Tibial artery (tissue), 4 donors: ENCODE measurements at regions not wholly inside any gene's neighbourhood (a gene's known extent, or its start where the extent isn't known, plus 50 kb on each side); places are given as distances from the start of the nearest gene placed in this dataset.
"Not testable (repeated sequence)": the region's sequence is repeated elsewhere in the genome, so short reads cannot be mapped to it uniquely, and the experiment has no call there.

Experiments
- DNase-seq, 2 donors: peaks; one replicate each; pipeline ENCODE4 v3.0.0-alpha.2; 2019
- H3K27ac ChIP-seq, 2 donors: fragments of 200-600 bp; sonication (generic) in 1 of 2; 1 replicate in 1 of 2; 2 replicates in 1 of 2; pipeline ENCODE4 v1.5.1; 2018 to 2019; ENCODE audit warnings: mild to moderate bottlenecking in 1 of 2
- H3K27me3 ChIP-seq, 2 donors: fragments of 200-600 bp; sonication (generic) in 1 of 2; one replicate each; pipeline versions ENCODE4 v1.5.1 to v1.6.0; 2016 to 2019
- H3K36me3 ChIP-seq, 3 donors: fragments of 200-600 bp; sonication (generic) in 2 of 3; one replicate each; pipeline ENCODE4 v1.5.1; 2016 to 2019; ENCODE audit warnings: mild to moderate bottlenecking in 2 of 3
- H3K4me1 ChIP-seq, 4 donors: fragments of 200-600 bp; sonication (generic) in 2 of 4; 1 replicate in 3 of 4; 2 replicates in 1 of 4; pipeline ENCODE4 v1.5.1; 2016 to 2019
- H3K4me3 ChIP-seq, 2 donors: fragments of 200-600 bp; sonication (generic) in 1 of 2; 1 replicate in 1 of 2; 2 replicates in 1 of 2; pipeline ENCODE4 v1.5.1; 2018 to 2019; ENCODE audit warnings: mild to moderate bottlenecking in 2 of 2
- H3K9me3 ChIP-seq, 3 donors: fragments of 200-600 bp; sonication (generic) in 1 of 3; one replicate each; pipeline ENCODE4 v1.5.1; 2016 to 2019
- intact Hi-C: fragments of 100-400 bp; cut with DNase I; formaldehyde crosslinking; loops from one replicate; pipeline ENCODE4 v1.15.0; 2023; ENCODE audit warnings: low total_unique reads
- TF ChIP-seq, protein P1 (sequence below), 2 experiments: fragments of 200-600 bp in 1 of 2; fragments of 450-650 bp in 1 of 2; IDR thresholded peaks; one replicate each; pipeline ENCODE4 v1.5.1; 2017 to 2019; ENCODE audit warnings: antibody characterized with exemption in 2 of 2, mild to moderate bottlenecking in 1 of 2, moderate library complexity in 1 of 2

DNA sequence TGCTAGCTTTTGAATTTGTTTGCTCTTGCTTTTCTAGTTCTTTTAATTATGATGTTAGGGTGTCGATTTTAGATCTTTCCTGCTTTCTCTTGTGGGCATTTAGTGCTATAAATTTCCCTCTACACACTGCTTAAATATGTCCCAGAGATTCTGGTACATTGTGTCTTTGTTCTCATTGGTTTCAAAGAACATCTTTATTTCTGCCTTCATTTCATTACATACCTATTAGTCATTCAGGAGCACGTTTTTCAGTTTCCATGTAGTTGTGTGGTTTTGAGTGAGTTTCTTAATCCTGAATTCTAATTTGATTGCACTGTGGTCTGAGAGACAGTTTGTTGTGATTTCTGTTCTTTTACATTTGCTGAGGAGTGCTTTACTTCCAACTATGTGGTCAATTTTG lies 51.2 kb upstream of the MB21D2 start:
- H3K4me1 ChIP-seq, H3K27ac ChIP-seq, intact Hi-C loops, H3K9me3 ChIP-seq, H3K36me3 ChIP-seq, H3K27me3 ChIP-seq, DNase-seq, H3K4me3 ChIP-seq: not testable (repeated sequence)

DNA sequence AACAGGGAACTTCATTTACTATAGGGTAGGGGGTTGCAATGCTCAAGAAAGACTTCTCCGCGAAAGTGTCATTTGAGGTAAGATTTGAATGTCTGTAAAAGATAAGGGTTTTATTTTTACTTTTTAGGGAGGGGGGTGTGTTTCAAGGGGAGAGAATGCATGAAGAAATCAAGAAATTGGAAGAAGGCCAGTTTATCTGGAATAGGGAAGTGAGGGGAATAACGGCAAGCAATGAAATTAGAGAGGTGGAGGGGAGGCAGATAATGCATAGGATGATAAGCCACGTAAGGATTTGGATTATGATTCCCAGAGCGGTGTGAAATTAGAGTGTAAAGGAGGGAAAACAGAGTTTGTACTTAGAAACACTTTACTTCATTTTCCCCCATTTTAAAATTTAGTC lies 63.0 kb upstream of the MB21D2 start:
- TF ChIP-seq, protein P1, sequence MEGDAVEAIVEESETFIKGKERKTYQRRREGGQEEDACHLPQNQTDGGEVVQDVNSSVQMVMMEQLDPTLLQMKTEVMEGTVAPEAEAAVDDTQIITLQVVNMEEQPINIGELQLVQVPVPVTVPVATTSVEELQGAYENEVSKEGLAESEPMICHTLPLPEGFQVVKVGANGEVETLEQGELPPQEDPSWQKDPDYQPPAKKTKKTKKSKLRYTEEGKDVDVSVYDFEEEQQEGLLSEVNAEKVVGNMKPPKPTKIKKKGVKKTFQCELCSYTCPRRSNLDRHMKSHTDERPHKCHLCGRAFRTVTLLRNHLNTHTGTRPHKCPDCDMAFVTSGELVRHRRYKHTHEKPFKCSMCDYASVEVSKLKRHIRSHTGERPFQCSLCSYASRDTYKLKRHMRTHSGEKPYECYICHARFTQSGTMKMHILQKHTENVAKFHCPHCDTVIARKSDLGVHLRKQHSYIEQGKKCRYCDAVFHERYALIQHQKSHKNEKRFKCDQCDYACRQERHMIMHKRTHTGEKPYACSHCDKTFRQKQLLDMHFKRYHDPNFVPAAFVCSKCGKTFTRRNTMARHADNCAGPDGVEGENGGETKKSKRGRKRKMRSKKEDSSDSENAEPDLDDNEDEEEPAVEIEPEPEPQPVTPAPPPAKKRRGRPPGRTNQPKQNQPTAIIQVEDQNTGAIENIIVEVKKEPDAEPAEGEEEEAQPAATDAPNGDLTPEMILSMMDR (IDR thresholded peaks at IDR 0.05): no peak
- intact Hi-C loops: no loop called here

DNA sequence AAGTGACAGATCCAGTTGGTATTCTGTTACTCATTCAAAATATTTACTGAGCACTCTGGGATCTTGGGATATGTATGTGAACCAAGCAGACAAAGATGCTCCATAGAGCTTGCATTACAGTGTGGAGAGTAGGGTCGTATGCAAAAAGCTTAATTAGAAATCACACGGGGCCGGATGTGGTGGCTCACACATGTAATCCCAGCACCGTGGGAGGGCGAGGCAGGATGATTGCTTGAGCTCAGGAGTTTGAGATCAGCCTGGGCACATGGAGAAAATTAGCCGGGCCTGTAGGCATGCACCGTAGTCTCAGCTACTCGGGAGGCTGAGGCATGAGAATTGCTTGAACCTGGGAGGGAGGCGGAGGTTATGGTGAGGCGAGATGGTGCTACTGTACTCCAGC lies 68.7 kb upstream of the MB21D2 start:
- intact Hi-C loops: no loop called here
- H3K27ac ChIP-seq: no peak overlapping the region
- H3K9me3 ChIP-seq: no peaks in the 10 kb centered on the region
- H3K36me3 ChIP-seq: no peaks in the 10 kb centered on the region
- H3K27me3 ChIP-seq: no peaks in the 10 kb centered on the region
- no peaks in the 10 kb centered on the region for H3K4me1 ChIP-seq
- no peak overlapping the region for H3K4me3 ChIP-seq
- no peak for DNase-seq
- TF ChIP-seq, protein P1 (IDR thresholded peaks at IDR 0.05): no peak

More for the DNA sequence above, 63.0 kb upstream of the MB21D2 start:
- Histone ChIP-seq H3K9me3 (peaks cover 0 to 13% (median 0%) of the 10 kb centered on the region in 3 donors), H3K4me1 (no peaks in the 10 kb centered on the region), H3K27ac (no peak overlapping the region), H3K27me3 (no peaks in the 10 kb centered on the region), H3K36me3 (no peaks in the 10 kb centered on the region), H3K4me3 (no peak overlapping the region)
- DNase-seq: no peak

DNA sequence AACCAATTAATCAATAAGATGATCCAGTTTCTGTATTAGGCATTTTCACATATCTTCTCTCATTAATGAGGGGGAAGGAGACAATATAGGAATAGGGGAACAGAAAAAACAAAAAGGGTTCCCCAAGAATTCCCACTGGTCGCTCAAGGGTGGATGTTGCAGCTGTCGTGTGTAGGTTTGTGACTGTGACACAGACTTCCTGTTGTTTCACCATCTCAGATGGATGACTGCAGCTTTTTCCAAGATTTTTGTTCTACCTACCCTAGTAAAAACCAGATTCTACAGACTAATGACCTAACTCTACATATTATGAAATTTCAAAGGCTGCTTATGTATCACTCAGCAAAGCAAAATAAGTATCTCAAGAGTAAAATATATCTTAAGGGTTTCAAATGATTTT lies 73.7 kb upstream of the MB21D2 start:
- no peaks in the 10 kb centered on the region for H3K27me3 ChIP-seq
- H3K36me3 ChIP-seq: no peaks in the 10 kb centered on the region
- intact Hi-C loops: no loop called here
- no peaks in the 10 kb centered on the region for H3K4me1 ChIP-seq
- no peaks in the 10 kb centered on the region for H3K9me3 ChIP-seq
- TF ChIP-seq, protein P1 (IDR thresholded peaks at IDR 0.05): no peak
- no peak overlapping the region for H3K4me3 ChIP-seq
- no peak for DNase-seq
- H3K27ac ChIP-seq: no peak overlapping the region

DNA sequence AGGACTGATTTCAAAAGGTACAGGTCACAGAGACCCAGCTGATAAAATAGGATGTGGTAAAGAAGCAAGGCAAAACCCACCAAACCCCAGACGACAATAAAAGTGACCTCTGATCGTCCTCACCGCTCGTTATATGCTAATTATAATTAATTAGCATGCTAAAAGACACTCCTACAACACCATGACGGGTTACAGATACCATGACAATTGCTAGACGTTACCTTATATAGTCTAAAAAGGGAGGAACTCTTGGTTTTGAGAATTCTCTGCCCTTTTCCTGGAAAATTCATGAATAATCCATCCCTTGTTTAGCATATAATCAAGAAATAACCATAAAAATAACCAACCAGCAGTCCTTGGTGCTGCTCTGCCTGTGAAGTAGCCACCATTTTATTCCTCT lies 74.7 kb upstream of the MB21D2 start:
- intact Hi-C loops: no loop called here
- no peaks in the 10 kb centered on the region for H3K27me3 ChIP-seq
- H3K27ac ChIP-seq: no peak overlapping the region
- no peaks in the 10 kb centered on the region for H3K9me3 ChIP-seq
- no peak overlapping the region for H3K4me3 ChIP-seq
- TF ChIP-seq, protein P1 (IDR thresholded peaks at IDR 0.05): no peak
- no peaks in the 10 kb centered on the region for H3K36me3 ChIP-seq
- H3K4me1 ChIP-seq: no peaks in the 10 kb centered on the region
- no peak for DNase-seq

DNA sequence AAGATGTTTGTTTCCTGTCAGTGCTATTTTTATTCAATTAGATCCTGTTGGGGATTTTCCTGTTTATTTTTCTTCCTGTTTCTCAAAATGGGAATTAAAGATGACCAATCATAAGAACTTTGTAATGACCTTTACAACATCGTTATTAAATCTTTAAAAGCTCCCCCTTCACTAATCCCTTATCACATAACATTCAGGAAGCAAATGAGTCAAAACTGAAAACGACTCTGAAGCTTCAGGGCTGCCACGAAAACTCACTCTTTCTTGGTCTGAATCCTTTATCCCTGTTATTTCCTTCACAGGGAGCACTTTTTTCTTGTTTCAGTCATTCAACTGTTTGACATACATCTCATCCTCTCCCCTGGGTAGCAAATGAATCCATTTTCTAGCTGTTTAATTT lies 75.8 kb upstream of the MB21D2 start:
- Histone ChIP-seq H3K36me3 (no peaks in the 10 kb centered on the region), H3K4me3 (no peak overlapping the region), H3K4me1 (no peaks in the 10 kb centered on the region), H3K9me3 (no peaks in the 10 kb centered on the region), H3K27me3 (no peaks in the 10 kb centered on the region), H3K27ac (no peak overlapping the region)
- no peak for DNase-seq
- intact Hi-C loops: no loop called here
- TF ChIP-seq, protein P1 (IDR thresholded peaks at IDR 0.05): no peak

DNA sequence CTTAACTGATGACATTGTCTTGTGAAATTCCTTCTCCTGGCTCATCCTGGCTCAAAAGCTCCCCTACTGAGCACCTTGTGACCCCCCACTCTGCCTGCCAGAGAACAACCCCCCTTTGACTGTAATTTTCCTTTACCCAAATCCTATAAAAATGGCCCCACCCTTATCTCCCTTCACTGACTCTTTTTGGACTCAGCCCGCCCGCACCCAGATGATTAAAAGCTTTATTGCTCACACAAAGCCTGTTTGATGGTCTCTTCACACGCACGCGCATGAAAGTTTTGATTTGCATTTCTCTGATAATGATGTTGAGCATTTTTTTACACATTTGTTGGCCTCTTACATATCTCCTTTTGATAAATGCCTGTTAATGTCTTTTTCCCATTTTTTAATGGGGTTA lies 83.5 kb upstream of the MB21D2 start:
- DNase-seq, intact Hi-C loops: not testable (repeated sequence)

DNA sequence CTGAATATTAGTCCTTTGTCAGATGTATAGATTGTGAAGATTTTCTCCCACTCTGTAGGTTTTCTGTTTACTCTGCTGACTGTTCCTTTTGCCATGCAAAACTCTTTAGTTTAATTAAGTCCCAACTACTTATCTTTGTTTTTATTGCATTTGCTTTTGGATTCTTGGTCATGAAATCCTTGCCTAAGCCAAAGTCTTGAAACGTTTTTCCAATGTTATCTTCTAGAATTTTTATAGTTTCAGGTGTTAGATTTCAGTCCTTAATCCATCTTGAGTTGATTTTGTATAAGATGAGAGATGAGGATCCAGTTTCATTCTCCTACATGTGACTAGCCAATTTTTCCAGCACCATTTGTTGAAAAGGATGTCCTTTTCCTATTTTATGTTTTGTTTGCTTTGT lies 86.0 kb upstream of the MB21D2 start:
- DNase-seq, intact Hi-C loops, H3K27me3 ChIP-seq, H3K9me3 ChIP-seq, H3K27ac ChIP-seq, H3K36me3 ChIP-seq, H3K4me1 ChIP-seq, H3K4me3 ChIP-seq: not testable (repeated sequence)

More for the DNA sequence above, 83.5 kb upstream of the MB21D2 start:
- H3K9me3 ChIP-seq, H3K27me3 ChIP-seq, H3K4me1 ChIP-seq, H3K4me3 ChIP-seq, H3K27ac ChIP-seq, H3K36me3 ChIP-seq: not testable (repeated sequence)
